ENCODE measurements at regions not wholly inside any gene's neighbourhood (a gene's known extent, or its start where the extent isn't known, plus 50 kb on each side); places are given as distances from the start of the nearest gene placed in this dataset.
"Not testable (repeated sequence)": the region's sequence is repeated elsewhere in the genome, so short reads cannot be mapped to it uniquely, and the experiment has no call there.

DNA sequence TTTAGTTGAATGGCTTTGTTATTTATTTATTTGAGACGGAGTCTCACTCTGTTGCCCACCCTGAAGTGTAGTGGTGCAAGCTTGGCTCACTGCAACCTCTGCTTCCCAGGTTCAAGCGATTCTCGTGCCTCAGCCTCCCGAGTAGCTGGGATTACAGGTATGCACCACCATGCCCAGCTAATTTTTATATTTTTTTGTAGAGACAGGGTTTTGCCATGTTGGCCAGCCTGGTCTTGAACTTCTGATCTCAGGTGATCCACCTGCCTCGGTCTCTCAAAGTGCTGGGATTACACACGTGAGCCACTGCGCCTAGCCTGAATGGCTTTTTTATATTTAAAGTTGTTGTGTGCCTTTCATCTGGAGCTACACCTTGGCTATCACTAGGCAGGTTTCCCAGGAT is 250.0 kb downstream of the GOLGA6L6 start:
- H3K4me2 ChIP-seq (replicated peaks; ENCODE audit: low read depth, low read length, poor library complexity, severe bottlenecking); POLR2A ChIA-PET; CTCF ChIA-PET: not testable (repeated sequence)

DNA sequence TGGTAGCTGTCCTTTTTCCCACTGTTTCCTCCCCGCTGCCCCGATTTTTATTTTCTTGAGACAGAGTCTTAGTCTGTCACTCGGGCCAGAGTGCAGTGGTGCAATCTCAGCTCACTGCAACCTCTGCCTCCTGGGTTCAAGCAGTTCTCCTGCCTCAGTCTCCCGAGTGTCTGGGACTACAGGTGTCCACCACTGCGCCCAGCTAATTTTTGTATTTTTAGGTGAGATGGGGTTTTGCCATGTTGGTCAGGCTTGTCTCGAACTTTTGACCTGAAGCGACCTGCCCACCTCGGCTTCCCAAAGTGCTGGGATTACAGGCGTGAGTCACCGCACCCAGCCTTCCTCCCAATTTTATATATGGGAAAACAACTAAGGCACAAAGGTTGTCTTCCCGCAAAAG is 251.0 kb downstream of the GOLGA6L6 start:
- DNase-seq; H2AFZ ChIP-seq (ENCODE audit: insufficient read depth, low read depth, low read length, poor library complexity, severe bottlenecking); H3K27me3 ChIP-seq (replicated peaks in 1 of 4; ENCODE audit: control extremely low read depth in 1 of 4, control insufficient read depth in 3 of 4, insufficient read depth in 4 of 4, low read length in 3 of 4); H4K20me1 ChIP-seq (ENCODE audit: control insufficient read depth, insufficient read depth, low read length, poor library complexity, severe bottlenecking); H3K36me3 ChIP-seq (replicated peaks in 1 of 2; ENCODE audit: control extremely low read depth in 1 of 2, control insufficient read depth in 1 of 2, extremely low read depth in 1 of 2, insufficient read depth in 2 of 2, low read length in 1 of 2); intact Hi-C loops (cut with micrococcal nuclease); POLR2A ChIA-PET; H3K9me3 Mint-ChIP-seq (ENCODE audit: insufficient read depth); H3K27me3 Mint-ChIP-seq; H3K4me1 Mint-ChIP-seq; H3K27ac ChIP-seq (ENCODE audit: low read length in 2 of 2); H3K4me3 ChIP-seq (ENCODE audit: control extremely low read depth in 1 of 5, extremely low read depth in 1 of 5, insufficient read depth in 1 of 5, low read depth in 2 of 5, low read length in 4 of 5); H3K9ac ChIP-seq (ENCODE audit: low read length); H3K79me2 ChIP-seq (ENCODE audit: control insufficient read depth, insufficient read depth, low read length); H3K4me2 ChIP-seq (replicated peaks; ENCODE audit: low read depth, low read length, poor library complexity, severe bottlenecking); CTCF ChIA-PET; ATAC-seq (ENCODE audit: low read depth); H3K4me1 ChIP-seq (ENCODE audit: control insufficient read depth in 2 of 2, insufficient read depth in 2 of 2, low read length in 2 of 2); H3K27ac Mint-ChIP-seq; H3K4me3 Mint-ChIP-seq: not testable (repeated sequence)
- peaks cover 0 to 18% (median 0%) of the 10 kb centered on the region in 3 donors for H3K9me3 ChIP-seq (ENCODE audit: control extremely low read depth in 1 of 3, control insufficient read depth in 2 of 3, insufficient read depth in 1 of 3, low read length in 2 of 3)
- WGBS (ENCODE audit: insufficient coverage): 94% methylated on average over 10 of the region's 11 CpGs

More for the DNA sequence above, 250.0 kb downstream of the GOLGA6L6 start:
- H3K4me1 ChIP-seq (ENCODE audit: control insufficient read depth in 2 of 2, insufficient read depth in 2 of 2, low read length in 2 of 2); H3K9me3 Mint-ChIP-seq (ENCODE audit: insufficient read depth); ATAC-seq (ENCODE audit: low read depth); H2AFZ ChIP-seq (ENCODE audit: insufficient read depth, low read depth, low read length, poor library complexity, severe bottlenecking); H4K20me1 ChIP-seq (ENCODE audit: control insufficient read depth, insufficient read depth, low read length, poor library complexity, severe bottlenecking); intact Hi-C loops (cut with micrococcal nuclease); H3K4me3 Mint-ChIP-seq; H3K36me3 ChIP-seq (replicated peaks in 1 of 2; ENCODE audit: control extremely low read depth in 1 of 2, control insufficient read depth in 1 of 2, extremely low read depth in 1 of 2, insufficient read depth in 2 of 2, low read length in 1 of 2); H3K4me1 Mint-ChIP-seq; H3K27me3 Mint-ChIP-seq; H3K27ac Mint-ChIP-seq; DNase-seq; H3K4me3 ChIP-seq (ENCODE audit: control extremely low read depth in 1 of 5, extremely low read depth in 1 of 5, insufficient read depth in 1 of 5, low read depth in 2 of 5, low read length in 4 of 5); H3K27me3 ChIP-seq (replicated peaks in 1 of 4; ENCODE audit: control extremely low read depth in 1 of 4, control insufficient read depth in 3 of 4, insufficient read depth in 4 of 4, low read length in 3 of 4); H3K79me2 ChIP-seq (ENCODE audit: control insufficient read depth, insufficient read depth, low read length); H3K27ac ChIP-seq (ENCODE audit: low read length in 2 of 2); H3K9ac ChIP-seq (ENCODE audit: low read length): not testable (repeated sequence)
- 81% methylated on average over 5 of the region's 7 CpGs for WGBS (ENCODE audit: insufficient coverage)
- H3K9me3 ChIP-seq (ENCODE audit: control extremely low read depth in 1 of 3, control insufficient read depth in 2 of 3, insufficient read depth in 1 of 3, low read length in 2 of 3): peaks cover 0 to 21% (median 0%) of the 10 kb centered on the region in 3 donors

DNA sequence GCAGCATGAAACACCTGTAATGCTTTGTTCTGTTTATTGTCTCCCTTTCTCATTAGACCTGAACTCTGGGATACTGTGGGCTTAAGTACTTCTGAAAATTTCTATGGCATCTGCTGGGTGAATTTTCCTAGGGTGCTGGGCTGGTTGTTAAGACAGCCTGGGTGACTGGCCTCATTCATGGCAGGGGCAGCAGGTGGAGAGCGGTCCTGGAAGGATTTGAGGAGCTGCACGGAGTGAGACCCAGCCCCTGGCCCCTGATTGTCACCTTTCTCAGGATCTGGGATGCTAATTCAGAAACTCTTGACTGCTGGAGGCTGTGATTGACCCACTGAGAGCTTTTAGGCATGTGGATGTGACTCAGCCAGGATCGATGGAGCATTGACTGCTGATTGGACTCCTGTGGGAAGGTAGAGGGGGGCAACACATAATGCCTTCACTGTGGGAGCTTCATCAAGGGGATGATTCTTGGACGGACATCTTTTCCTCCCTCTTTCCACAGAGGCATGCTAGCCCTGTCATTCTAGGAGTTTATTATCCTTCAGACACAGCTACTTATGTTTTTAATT is 252.0 kb downstream of the GOLGA6L6 start:
- H3K27ac ChIP-seq (ENCODE audit: low read length in 2 of 2); POLR2A ChIA-PET; H3K4me1 ChIP-seq (ENCODE audit: control insufficient read depth in 2 of 2, insufficient read depth in 2 of 2, low read length in 2 of 2); H3K9me3 Mint-ChIP-seq (ENCODE audit: insufficient read depth); H3K4me3 ChIP-seq (ENCODE audit: control extremely low read depth in 1 of 5, extremely low read depth in 1 of 5, insufficient read depth in 1 of 5, low read depth in 2 of 5, low read length in 4 of 5); H3K79me2 ChIP-seq (ENCODE audit: control insufficient read depth, insufficient read depth, low read length); H3K36me3 ChIP-seq (replicated peaks in 1 of 2; ENCODE audit: control extremely low read depth in 1 of 2, control insufficient read depth in 1 of 2, extremely low read depth in 1 of 2, insufficient read depth in 2 of 2, low read length in 1 of 2); H3K9ac ChIP-seq (ENCODE audit: low read length); H3K4me1 Mint-ChIP-seq; CTCF ChIA-PET; H4K20me1 ChIP-seq (ENCODE audit: control insufficient read depth, insufficient read depth, low read length, poor library complexity, severe bottlenecking); H2AFZ ChIP-seq (ENCODE audit: insufficient read depth, low read depth, low read length, poor library complexity, severe bottlenecking); H3K4me2 ChIP-seq (replicated peaks; ENCODE audit: low read depth, low read length, poor library complexity, severe bottlenecking); H3K4me3 Mint-ChIP-seq; ATAC-seq (ENCODE audit: low read depth); H3K27ac Mint-ChIP-seq; intact Hi-C loops (cut with micrococcal nuclease); H3K27me3 ChIP-seq (replicated peaks in 1 of 4; ENCODE audit: control extremely low read depth in 1 of 4, control insufficient read depth in 3 of 4, insufficient read depth in 4 of 4, low read length in 3 of 4); DNase-seq; H3K27me3 Mint-ChIP-seq: not testable (repeated sequence)
- H3K9me3 ChIP-seq (ENCODE audit: control extremely low read depth in 1 of 3, control insufficient read depth in 2 of 3, insufficient read depth in 1 of 3, low read length in 2 of 3): peaks cover 0 to 11% (median under 1%) of the 10 kb centered on the region in 3 donors
- 81% methylated on average over 3 of the region's 4 CpGs for WGBS (ENCODE audit: insufficient coverage)

DNA sequence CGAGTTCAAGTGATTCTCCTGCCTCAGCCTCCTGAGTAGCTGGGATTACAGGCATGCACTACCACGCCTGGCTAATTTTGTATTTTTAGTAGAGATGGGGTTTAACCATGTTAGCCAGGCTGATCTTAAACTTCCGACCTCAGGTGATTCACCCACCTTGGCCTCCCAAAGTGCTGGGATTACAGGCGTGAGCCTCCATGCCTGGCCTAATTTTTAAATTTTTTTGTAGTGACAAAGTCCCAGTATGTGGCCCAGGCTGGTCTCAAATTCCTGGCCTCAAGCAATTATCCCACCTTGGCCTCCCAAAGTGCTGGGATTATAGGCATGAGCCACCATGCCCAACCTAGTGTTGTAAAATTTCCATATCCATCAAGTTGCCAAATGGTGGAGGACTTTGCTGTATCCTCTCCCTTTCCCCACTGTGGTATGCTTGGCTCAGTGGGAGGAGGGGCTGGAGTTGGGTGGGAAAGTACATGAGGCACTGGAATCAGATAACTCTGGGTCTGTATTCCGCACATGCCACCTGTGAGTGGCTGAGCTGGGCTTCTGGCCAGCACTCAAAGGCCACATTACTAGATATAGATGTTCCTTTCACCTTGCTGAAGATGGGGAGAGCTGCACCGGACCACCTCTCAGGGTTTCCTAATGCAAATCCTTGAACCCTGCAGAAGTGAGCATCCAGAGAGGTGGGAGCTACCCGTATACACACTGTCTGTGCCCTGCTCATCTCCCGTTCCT is 252.6 kb downstream of the GOLGA6L6 start:
- H3K4me3 Mint-ChIP-seq; H3K27ac ChIP-seq (ENCODE audit: low read length in 2 of 2); H3K36me3 ChIP-seq (replicated peaks in 1 of 2; ENCODE audit: control extremely low read depth in 1 of 2, control insufficient read depth in 1 of 2, extremely low read depth in 1 of 2, insufficient read depth in 2 of 2, low read length in 1 of 2); H3K4me2 ChIP-seq (replicated peaks; ENCODE audit: low read depth, low read length, poor library complexity, severe bottlenecking); CTCF ChIA-PET; intact Hi-C loops (cut with micrococcal nuclease); H2AFZ ChIP-seq (ENCODE audit: insufficient read depth, low read depth, low read length, poor library complexity, severe bottlenecking); DNase-seq; H3K79me2 ChIP-seq (ENCODE audit: control insufficient read depth, insufficient read depth, low read length); ATAC-seq (ENCODE audit: low read depth); H3K9ac ChIP-seq (ENCODE audit: low read length); H3K9me3 ChIP-seq (ENCODE audit: control extremely low read depth in 1 of 3, control insufficient read depth in 2 of 3, insufficient read depth in 1 of 3, low read length in 2 of 3); H3K4me3 ChIP-seq (ENCODE audit: control extremely low read depth in 1 of 5, extremely low read depth in 1 of 5, insufficient read depth in 1 of 5, low read depth in 2 of 5, low read length in 4 of 5); H3K9me3 Mint-ChIP-seq (ENCODE audit: insufficient read depth); H4K20me1 ChIP-seq (ENCODE audit: control insufficient read depth, insufficient read depth, low read length, poor library complexity, severe bottlenecking); H3K27me3 ChIP-seq (replicated peaks in 1 of 4; ENCODE audit: control extremely low read depth in 1 of 4, control insufficient read depth in 3 of 4, insufficient read depth in 4 of 4, low read length in 3 of 4); H3K27ac Mint-ChIP-seq; H3K4me1 ChIP-seq (ENCODE audit: control insufficient read depth in 2 of 2, insufficient read depth in 2 of 2, low read length in 2 of 2); POLR2A ChIA-PET; H3K4me1 Mint-ChIP-seq; H3K27me3 Mint-ChIP-seq: not testable (repeated sequence)
- WGBS (ENCODE audit: insufficient coverage): 92% methylated on average over 8 of the region's 8 CpGs
